IMR-90 (cell line): ENCODE measurements at regions not wholly inside any gene's neighbourhood (a gene's known extent, or its start where the extent isn't known, plus 50 kb on each side); places are given as distances from the start of the nearest gene placed in this dataset.

Experiments
- ATAC-seq: fragments of 200-7000 bp; cut with Tn5 transposase; 2 replicates; pipeline ENCODE4 v1.9.1; 2020; ENCODE audit warnings: low read depth, mild to moderate bottlenecking, moderate library complexity
- BruUV-seq: library from RNA; stranded (reverse); fragments of 400-500 nt; replicated peaks from 2 replicates; lab custom pipeline; 2021; lab: Mats Ljungman, UMichigan
- CTCF ChIA-PET: fragments of 300-600 bp; formaldehyde crosslinking; extraction: SDS; loops from one replicate; lab custom pipeline; 2021; ENCODE audit warnings: antibody characterized with exemption; lab: Yijun Ruan, JAX
- POLR2A ChIA-PET: fragments of 300-600 bp; sonication (Branson Sonifier 250); formaldehyde crosslinking; loops from one replicate; lab custom pipeline; 2022; ENCODE audit warnings: antibody characterized with exemption; ENCODE audit not compliant: unreplicated experiment; lab: Charles Lee
- DNase-seq: peaks from one replicate; pipeline ENCODE4 v3.0.0; 2013
- H2AFZ ChIP-seq: replicated peaks from 2 replicates; pipeline ENCODE3; 2013; ENCODE audit warnings: low read length, mild to moderate bottlenecking; ENCODE audit not compliant: poor library complexity
- H2AK5ac ChIP-seq: 2 replicates; pipeline ENCODE4 v1.6.1; 2013; ENCODE audit warnings: low read depth, low read length, inconsistent platforms
- H2AK9ac ChIP-seq: replicated peaks from 2 replicates; pipeline ENCODE3; 2013; ENCODE audit warnings: mild to moderate bottlenecking, low read depth, low read length, moderate library complexity; ENCODE audit not compliant: poor library complexity
- H2BK120ac ChIP-seq: 2 replicates; pipeline ENCODE4 v1.6.1; 2013; ENCODE audit warnings: low read depth, low read length, inconsistent platforms
- H2BK15ac ChIP-seq: 3 replicates; pipeline ENCODE4 v1.6.1; 2013; ENCODE audit warnings: low read depth, low read length, inconsistent platforms
- H2BK20ac ChIP-seq: 2 replicates; pipeline ENCODE4 v1.6.1; 2013; ENCODE audit warnings: low read depth, mild to moderate bottlenecking, inconsistent platforms, low read length, moderate library complexity
- H2BK5ac ChIP-seq: 2 replicates; pipeline ENCODE4 v1.6.1; 2013; ENCODE audit warnings: mild to moderate bottlenecking, low read depth, low read length, inconsistent platforms; ENCODE audit not compliant: poor library complexity, severe bottlenecking
- H3K14ac ChIP-seq: replicated peaks from 2 replicates; pipeline ENCODE4 v1.6.1; 2013; ENCODE audit warnings: low read depth, low read length, inconsistent platforms
- H3K18ac ChIP-seq: 2 replicates; pipeline ENCODE4 v1.6.1; 2013; ENCODE audit warnings: low read depth, low read length, control low read depth
- H3K23ac ChIP-seq: 2 replicates; pipeline ENCODE4 v1.6.1; 2013; ENCODE audit warnings: low read depth, low read length, inconsistent platforms
- H3K27ac ChIP-seq: 2 replicates; pipeline ENCODE4 v1.5.1; 2013; ENCODE audit warnings: mild to moderate bottlenecking, control low read depth, low read length; ENCODE audit not compliant: insufficient read depth
- H3K27me3 ChIP-seq: 2 replicates; pipeline ENCODE4 v1.6.1; 2013; ENCODE audit warnings: low read length; ENCODE audit not compliant: control insufficient read depth, insufficient read depth
- H3K36me3 ChIP-seq: 2 replicates; pipeline ENCODE4 v1.6.1; 2013; ENCODE audit warnings: low read length, mixed read lengths; ENCODE audit not compliant: control insufficient read depth, insufficient read depth
- H3K4ac ChIP-seq: 2 replicates; pipeline ENCODE4 v1.6.1; 2013; ENCODE audit warnings: low read depth, low read length, inconsistent platforms
- H3K4me1 ChIP-seq: 2 replicates; pipeline ENCODE4 v1.6.1; 2013; ENCODE audit warnings: low read length, mixed read lengths; ENCODE audit not compliant: control insufficient read depth, insufficient read depth
- H3K4me2 ChIP-seq: 2 replicates; pipeline ENCODE4 v1.6.1; 2013; ENCODE audit warnings: low read depth, mild to moderate bottlenecking, control low read depth, low read length, moderate library complexity
- H3K4me3 ChIP-seq: 2 replicates; pipeline ENCODE4 v1.5.1; 2013; ENCODE audit warnings: low read depth, mild to moderate bottlenecking, control low read depth, low read length, moderate library complexity; ENCODE audit not compliant: insufficient read depth
- H3K56ac ChIP-seq: 2 replicates; pipeline ENCODE4 v1.6.1; 2013; ENCODE audit warnings: low read length, inconsistent platforms; ENCODE audit not compliant: insufficient read depth; ENCODE audit errors: extremely low read depth
- H3K79me1 ChIP-seq, 2 experiments: 2 replicates each; pipeline ENCODE4 v1.6.1; 2013; ENCODE audit warnings: low read length in 2 of 2, inconsistent platforms in 1 of 2, low read depth in 1 of 2
- H3K9ac ChIP-seq: 2 replicates; pipeline ENCODE4 v1.6.1; 2013; ENCODE audit warnings: low read depth, low read length, control low read depth
- H3K9me1 ChIP-seq: 2 replicates; pipeline ENCODE4 v1.6.1; 2013; ENCODE audit warnings: low read length, inconsistent platforms; ENCODE audit not compliant: insufficient read depth
- H3K9me3 ChIP-seq: 2 replicates; pipeline ENCODE4 v1.6.1; 2013; ENCODE audit warnings: low read length; ENCODE audit not compliant: control insufficient read depth, insufficient read depth
- H4K20me1 ChIP-seq: 2 replicates; pipeline ENCODE4 v1.6.1; 2013; ENCODE audit warnings: low read length, inconsistent platforms; ENCODE audit not compliant: insufficient read depth
- H4K5ac ChIP-seq: 2 replicates; pipeline ENCODE4 v1.6.1; 2013; ENCODE audit warnings: mild to moderate bottlenecking, low read depth, low read length, control low read depth
- H4K8ac ChIP-seq, 2 experiments: 2 replicates each; pipeline ENCODE4 v1.6.1; 2013; ENCODE audit warnings: low read depth in 2 of 2, low read length in 2 of 2, control low read depth in 1 of 2, inconsistent platforms in 1 of 2
- H4K91ac ChIP-seq: 2 replicates; pipeline ENCODE4 v1.6.1; 2013; ENCODE audit warnings: low read depth, low read length, inconsistent platforms; ENCODE audit not compliant: insufficient read depth
- BHLHE40 ChIP-seq: fragments of 150-350 bp; IDR thresholded peaks from 2 replicates; pipeline ENCODE4 v1.6.1; 2016; ENCODE audit warnings: mild to moderate bottlenecking, low read depth, low read length
- CHD1 ChIP-seq: IDR thresholded peaks from 2 replicates; pipeline ENCODE4 v1.6.1; 2012; ENCODE audit warnings: low read depth, low read length, improper control_type of control experiment
- FOS ChIP-seq: fragments of 150-350 bp; IDR thresholded peaks from 2 replicates; pipeline ENCODE4 v1.6.1; 2016; ENCODE audit warnings: low read depth, low read length
- MAFK ChIP-seq: IDR thresholded peaks from 2 replicates; pipeline ENCODE4 v1.6.1; 2012; ENCODE audit warnings: low read depth, low read length, improper control_type of control experiment
- MAZ ChIP-seq: IDR thresholded peaks from 2 replicates; pipeline ENCODE4 v1.6.1; 2012; ENCODE audit warnings: low read depth, mild to moderate bottlenecking, low read length, improper control_type of control experiment, moderate library complexity, borderline replicate concordance
- MXI1 ChIP-seq: IDR thresholded peaks from 2 replicates; pipeline ENCODE4 v1.6.1; 2012; ENCODE audit warnings: low read depth, mild to moderate bottlenecking, low read length, moderate library complexity, borderline replicate concordance
- NFE2L2 ChIP-seq: fragments of 150-350 bp; IDR thresholded peaks from 2 replicates; pipeline ENCODE4 v1.6.1; 2016; ENCODE audit warnings: low read depth, mild to moderate bottlenecking, low read length
- POLR2A ChIP-seq: IDR thresholded peaks from 2 replicates; pipeline ENCODE4 v1.6.1; 2012; ENCODE audit warnings: mild to moderate bottlenecking, low read depth, low read length
- RAD21 ChIP-seq: IDR thresholded peaks from 2 replicates; pipeline ENCODE4 v1.6.1; 2012; ENCODE audit warnings: low read length, improper control_type of control experiment
- RFX5 ChIP-seq: IDR thresholded peaks from 2 replicates; pipeline ENCODE4 v1.8.0; 2012; ENCODE audit warnings: low read depth, mild to moderate bottlenecking, low read length, moderate library complexity
- SMC3 ChIP-seq: fragments of 150-350 bp; IDR thresholded peaks from 2 replicates; pipeline ENCODE4 v1.6.1; 2016; ENCODE audit warnings: low read depth, mild to moderate bottlenecking, antibody characterized with exemption, low read length, moderate library complexity
- WGBS, 2 experiments: methylation state at CpG; one replicate each; pipeline versions ENCODE4 v1.1.5 to v1.1.7; 2013; ENCODE audit warnings: missing lambda C conversion rate in 2 of 2; ENCODE audit not compliant: insufficient read length in 1 of 2; ENCODE audit errors: extremely low coverage in 2 of 2; 5-methylcytosine and 5-hydroxymethylcytosine counted together
- dilution Hi-C: fragments of 300-500 bp; cut with HindIII; formaldehyde crosslinking; loops from one replicate; pipeline ENCODE4 v1.14.3; 2018; ENCODE audit warnings: low sequenced_read_pairs; ENCODE audit not compliant: unreplicated experiment
- in situ Hi-C: fragments of 300-500 bp; cut with MboI; formaldehyde crosslinking; loops from 3 replicates; pipeline ENCODE4 v1.14.3; 2019; ENCODE audit warnings: low sequenced_read_pairs, inconsistent platforms, mixed read lengths
- intact Hi-C: fragments of 100-400 bp; cut with micrococcal nuclease; formaldehyde crosslinking; loops from 2 replicates; pipeline ENCODE4 v1.10.0; 2022
- TF ChIP-seq, protein P1 (sequence below): fragments of 150-350 bp; IDR thresholded peaks from 2 replicates; pipeline ENCODE4 v1.6.1; 2016; ENCODE audit warnings: low read depth, mild to moderate bottlenecking, low read length, moderate library complexity, borderline replicate concordance
- TF ChIP-seq, protein P2 (sequence below): conservative IDR thresholded peaks from 2 replicates; pipeline ENCODE4 v1.5.1; 2012; ENCODE audit warnings: mild to moderate bottlenecking, low read depth, low read length, improper control_type of control experiment
- TF ChIP-seq, protein P3 (sequence below): fragments of 150-350 bp; IDR thresholded peaks from 2 replicates; pipeline ENCODE4 v1.6.1; 2017; ENCODE audit warnings: mild to moderate bottlenecking, antibody characterized with exemption, low read length, low read depth

DNA sequence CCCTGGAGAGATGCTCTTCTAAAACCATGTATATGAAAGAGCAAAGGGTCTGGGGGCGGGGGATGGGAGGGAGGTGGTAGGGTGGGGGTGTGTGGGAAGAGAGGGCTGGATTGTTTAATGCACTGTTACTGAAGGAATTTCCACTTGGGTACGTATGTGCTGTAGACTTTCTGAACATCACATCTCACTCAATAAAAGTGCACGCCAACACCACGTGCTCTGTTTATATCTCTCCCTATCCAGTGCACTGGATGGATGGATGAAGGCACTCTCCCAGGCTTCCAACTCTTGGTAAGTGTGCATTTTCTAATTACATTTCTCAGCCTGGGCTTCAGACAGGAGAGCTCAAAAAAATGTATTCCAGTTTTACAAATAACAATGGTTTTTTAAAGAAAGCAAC is 184.3 kb upstream of the SIX2 start:
- Histone ChIP-seq H4K8ac (no peak overlapping the region), H3K4me2 (no peak overlapping the region), H3K4me1 (peaks cover 9% of the 10 kb centered on the region), H3K18ac (no peak overlapping the region), H2BK15ac (no peak overlapping the region), H3K27ac (no peak overlapping the region), H3K9me1 (no peaks in the 10 kb centered on the region), H4K5ac (no peak overlapping the region), H3K4me3 (no peak overlapping the region), H2AK9ac (no peak overlapping the region), H3K56ac (no peak overlapping the region), H3K4ac (no peak overlapping the region), H4K20me1 (no peaks in the 10 kb centered on the region), H3K9me3 (no peaks in the 10 kb centered on the region), H3K79me1 (no peaks in the 10 kb centered on the region), H2BK5ac (no peak overlapping the region), H4K91ac (no peak overlapping the region), H3K14ac (no peak overlapping the region), H3K36me3 (no peaks in the 10 kb centered on the region), H2BK20ac (no peak overlapping the region), H2AK5ac (no peak overlapping the region), H3K23ac (no peak overlapping the region), H2BK120ac (no peak overlapping the region), H3K9ac (no peak overlapping the region), H3K27me3 (peaks cover 18% of the 10 kb centered on the region), H2AFZ (no peak overlapping the region)
- WGBS, 2 experiments, result no CpG with 5 or more reads among the region's 4 CpGs
- dilution Hi-C loops, result no loop called here
- no TSS peak for BruUV-seq
- ChIA-PET CTCF (no interaction called here), POLR2A (no interaction called here)
- ATAC-seq, result no peak
- TF ChIP-seq MAFK (no peak), MXI1 (no peak), MAZ (no peak), SMC3 (no peak), RAD21 (no peak), CHD1 (no peak), FOS (no peak), NFE2L2 (no peak), BHLHE40 (no peak), RFX5 (no peak), POLR2A (no peak)
- TF ChIP-seq, protein P1, sequence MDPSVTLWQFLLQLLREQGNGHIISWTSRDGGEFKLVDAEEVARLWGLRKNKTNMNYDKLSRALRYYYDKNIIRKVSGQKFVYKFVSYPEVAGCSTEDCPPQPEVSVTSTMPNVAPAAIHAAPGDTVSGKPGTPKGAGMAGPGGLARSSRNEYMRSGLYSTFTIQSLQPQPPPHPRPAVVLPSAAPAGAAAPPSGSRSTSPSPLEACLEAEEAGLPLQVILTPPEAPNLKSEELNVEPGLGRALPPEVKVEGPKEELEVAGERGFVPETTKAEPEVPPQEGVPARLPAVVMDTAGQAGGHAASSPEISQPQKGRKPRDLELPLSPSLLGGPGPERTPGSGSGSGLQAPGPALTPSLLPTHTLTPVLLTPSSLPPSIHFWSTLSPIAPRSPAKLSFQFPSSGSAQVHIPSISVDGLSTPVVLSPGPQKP, result no peak
- TF ChIP-seq, protein P2, sequence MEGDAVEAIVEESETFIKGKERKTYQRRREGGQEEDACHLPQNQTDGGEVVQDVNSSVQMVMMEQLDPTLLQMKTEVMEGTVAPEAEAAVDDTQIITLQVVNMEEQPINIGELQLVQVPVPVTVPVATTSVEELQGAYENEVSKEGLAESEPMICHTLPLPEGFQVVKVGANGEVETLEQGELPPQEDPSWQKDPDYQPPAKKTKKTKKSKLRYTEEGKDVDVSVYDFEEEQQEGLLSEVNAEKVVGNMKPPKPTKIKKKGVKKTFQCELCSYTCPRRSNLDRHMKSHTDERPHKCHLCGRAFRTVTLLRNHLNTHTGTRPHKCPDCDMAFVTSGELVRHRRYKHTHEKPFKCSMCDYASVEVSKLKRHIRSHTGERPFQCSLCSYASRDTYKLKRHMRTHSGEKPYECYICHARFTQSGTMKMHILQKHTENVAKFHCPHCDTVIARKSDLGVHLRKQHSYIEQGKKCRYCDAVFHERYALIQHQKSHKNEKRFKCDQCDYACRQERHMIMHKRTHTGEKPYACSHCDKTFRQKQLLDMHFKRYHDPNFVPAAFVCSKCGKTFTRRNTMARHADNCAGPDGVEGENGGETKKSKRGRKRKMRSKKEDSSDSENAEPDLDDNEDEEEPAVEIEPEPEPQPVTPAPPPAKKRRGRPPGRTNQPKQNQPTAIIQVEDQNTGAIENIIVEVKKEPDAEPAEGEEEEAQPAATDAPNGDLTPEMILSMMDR, result no peak
- TF ChIP-seq, protein P3, sequence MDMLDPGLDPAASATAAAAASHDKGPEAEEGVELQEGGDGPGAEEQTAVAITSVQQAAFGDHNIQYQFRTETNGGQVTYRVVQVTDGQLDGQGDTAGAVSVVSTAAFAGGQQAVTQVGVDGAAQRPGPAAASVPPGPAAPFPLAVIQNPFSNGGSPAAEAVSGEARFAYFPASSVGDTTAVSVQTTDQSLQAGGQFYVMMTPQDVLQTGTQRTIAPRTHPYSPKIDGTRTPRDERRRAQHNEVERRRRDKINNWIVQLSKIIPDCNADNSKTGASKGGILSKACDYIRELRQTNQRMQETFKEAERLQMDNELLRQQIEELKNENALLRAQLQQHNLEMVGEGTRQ, result no peak
- in situ Hi-C loops, result no loop called here
- intact Hi-C loops, result no loop called here
- DNase-seq, result no peak
